H9 (cell line): ENCODE measurements at regions not wholly inside any gene's neighbourhood (a gene's known extent, or its start where the extent isn't known, plus 50 kb on each side); places are given as distances from the start of the nearest gene placed in this dataset.

ENCODE experiments used
- DNase-seq: peaks from one replicate; pipeline ENCODE4 v3.0.0-alpha.2; 2017
- H2AFZ ChIP-seq: one replicate; pipeline ENCODE4 v1.6.1; 2013; ENCODE audit warnings: mild to moderate bottlenecking, low read length, control low read depth, moderate library complexity
- H2AK5ac ChIP-seq: 2 replicates; pipeline ENCODE4 v1.6.1; 2013; ENCODE audit warnings: low read length, control low read depth, mixed read lengths; ENCODE audit not compliant: insufficient read length
- H2BK120ac ChIP-seq: one replicate; pipeline ENCODE4 v1.6.1; 2013; ENCODE audit warnings: low read depth, mild to moderate bottlenecking, low read length, control low read depth, inconsistent platforms; ENCODE audit not compliant: poor library complexity, severe bottlenecking
- H2BK12ac ChIP-seq: 2 replicates; pipeline ENCODE4 v1.6.1; 2013; ENCODE audit warnings: low read length, control low read depth, mixed read lengths, low read depth; ENCODE audit not compliant: insufficient read length
- H2BK15ac ChIP-seq: 2 replicates; pipeline ENCODE4 v1.6.1; 2013; ENCODE audit warnings: low read depth, low read length, control low read depth
- H2BK20ac ChIP-seq: one replicate; pipeline ENCODE4 v1.6.1; 2013; ENCODE audit warnings: low read depth, mild to moderate bottlenecking, low read length, control low read depth, inconsistent platforms; ENCODE audit not compliant: poor library complexity, severe bottlenecking
- H2BK5ac ChIP-seq: 2 replicates; pipeline ENCODE4 v1.6.1; 2013; ENCODE audit warnings: low read length, control low read depth, mixed read lengths; ENCODE audit not compliant: insufficient read length
- H3K14ac ChIP-seq: 2 replicates; pipeline ENCODE4 v1.6.1; 2013; ENCODE audit warnings: low read length, control low read depth; ENCODE audit not compliant: insufficient read depth
- H3K18ac ChIP-seq: 2 replicates; pipeline ENCODE4 v1.6.1; 2013; ENCODE audit warnings: low read depth, mild to moderate bottlenecking, mixed read lengths, low read length, control low read depth; ENCODE audit not compliant: insufficient read length
- H3K23ac ChIP-seq: 2 replicates; pipeline ENCODE4 v1.6.1; 2013; ENCODE audit warnings: low read length, control low read depth, mixed read lengths, low read depth; ENCODE audit not compliant: insufficient read length
- H3K23me2 ChIP-seq: 2 replicates; pipeline ENCODE4 v1.6.1; 2013; ENCODE audit warnings: low read depth, mild to moderate bottlenecking, mixed read lengths, low read length, control low read depth; ENCODE audit not compliant: insufficient read length, poor library complexity, severe bottlenecking
- H3K27ac ChIP-seq: 2 replicates; pipeline ENCODE4 v1.5.1; 2013; ENCODE audit warnings: low read length, control low read depth, mixed read lengths, low read depth; ENCODE audit not compliant: insufficient read length
- H3K27me3 ChIP-seq: 2 replicates; pipeline ENCODE4 v1.6.1; 2013; ENCODE audit warnings: low read length, control low read depth, inconsistent platforms; ENCODE audit not compliant: insufficient read depth
- H3K4ac ChIP-seq: 2 replicates; pipeline ENCODE4 v1.6.1; 2013; ENCODE audit warnings: low read depth, mild to moderate bottlenecking, control low read depth, inconsistent platforms, low read length, moderate library complexity
- H3K4me1 ChIP-seq: 2 replicates; pipeline ENCODE4 v1.6.1; 2013; ENCODE audit warnings: low read length, control low read depth, inconsistent platforms; ENCODE audit not compliant: insufficient read depth
- H3K4me2 ChIP-seq: 2 replicates; pipeline ENCODE4 v1.6.1; 2013; ENCODE audit warnings: low read length, control low read depth, mixed read lengths; ENCODE audit not compliant: insufficient read length, insufficient read depth
- H3K56ac ChIP-seq: 2 replicates; pipeline ENCODE4 v1.6.1; 2013; ENCODE audit warnings: low read depth, mild to moderate bottlenecking, mixed read lengths, low read length, control low read depth; ENCODE audit not compliant: insufficient read length
- H3K79me1 ChIP-seq: 2 replicates; pipeline ENCODE4 v1.6.1; 2013; ENCODE audit warnings: low read depth, mild to moderate bottlenecking, moderate library complexity, low read length, control low read depth, inconsistent platforms; ENCODE audit not compliant: insufficient read depth, poor library complexity, severe bottlenecking
- H3K79me2 ChIP-seq: 2 replicates; pipeline ENCODE4 v1.6.1; 2013; ENCODE audit warnings: low read length, control low read depth, inconsistent platforms; ENCODE audit not compliant: insufficient read depth
- H3K9ac ChIP-seq: 2 replicates; pipeline ENCODE4 v1.6.1; 2013; ENCODE audit warnings: low read length, control low read depth, mixed read lengths; ENCODE audit not compliant: insufficient read length; ENCODE audit errors: extremely low read depth
- H3K9me3 ChIP-seq: one replicate; pipeline ENCODE4 v1.6.1; 2013; ENCODE audit warnings: low read depth, low read length, inconsistent platforms; ENCODE audit not compliant: control insufficient read depth
- H3T11ph ChIP-seq: one replicate; pipeline ENCODE4 v1.6.1; 2013; ENCODE audit warnings: mild to moderate bottlenecking, low read length, control low read depth, inconsistent platforms
- H4K20me1 ChIP-seq: one replicate; pipeline ENCODE4 v1.6.1; 2013; ENCODE audit not compliant: control insufficient read depth, insufficient read length, insufficient read depth
- H4K5ac ChIP-seq: 2 replicates; pipeline ENCODE4 v1.6.1; 2013; ENCODE audit warnings: low read depth, mild to moderate bottlenecking, mixed read lengths, low read length, control low read depth; ENCODE audit not compliant: insufficient read length
- H4K8ac ChIP-seq: replicated peaks from 2 replicates; pipeline ENCODE4 v1.6.1; 2013; ENCODE audit warnings: low read length, control low read depth, mixed read lengths, low read depth; ENCODE audit not compliant: insufficient read length
- H4K91ac ChIP-seq: 2 replicates; pipeline ENCODE4 v1.6.1; 2013; ENCODE audit warnings: low read depth, mild to moderate bottlenecking, moderate library complexity, mixed read lengths, low read length, control low read depth; ENCODE audit not compliant: insufficient read length
- H3K27ac Mint-ChIP-seq, 3 experiments: 2 replicates in 2 of 3; 3 replicates in 1 of 3; pipeline ENCODE4 v1.8.0; 2020 to 2021; ENCODE audit warnings: mixed read lengths in 3 of 3, mild to moderate bottlenecking in 1 of 3, moderate library complexity in 1 of 3
- H3K27me3 Mint-ChIP-seq: 2 replicates; pipeline ENCODE4 v1.8.0; 2021; ENCODE audit warnings: low read depth, mild to moderate bottlenecking, moderate library complexity, mixed read lengths
- H3K36me3 Mint-ChIP-seq, 3 experiments: 2 replicates in 2 of 3; 3 replicates in 1 of 3; pipeline ENCODE4 v1.8.0; 2020 to 2021; ENCODE audit warnings: low read depth in 3 of 3, mixed read lengths in 3 of 3; ENCODE audit not compliant: insufficient read depth in 1 of 3
- H3K4me1 Mint-ChIP-seq, 2 experiments: 2 replicates each; pipeline ENCODE4 v1.8.0; 2020; ENCODE audit warnings: mixed read lengths in 2 of 2
- H3K4me3 Mint-ChIP-seq, 2 experiments: 2 replicates in 1 of 2; 3 replicates in 1 of 2; pipeline ENCODE4 v1.8.0; 2020 to 2021; ENCODE audit warnings: mild to moderate bottlenecking in 2 of 2, mixed read lengths in 2 of 2, moderate library complexity in 1 of 2
- H3K9me3 Mint-ChIP-seq, 2 experiments: 2 replicates in 1 of 2; 3 replicates in 1 of 2; pipeline ENCODE4 v1.8.0; 2020; ENCODE audit warnings: mild to moderate bottlenecking in 2 of 2, mixed read lengths in 2 of 2, moderate library complexity in 1 of 2
- WGBS: extraction: QIAGEN DNeasy Blood & Tissue Kit; methylation state at CpG from one replicate; pipeline ENCODE4 v1.1.7; 2013; ENCODE audit warnings: missing lambda C conversion rate, low lambda C conversion rate, mixed read lengths; ENCODE audit not compliant: insufficient read length; ENCODE audit errors: extremely low coverage; 5-methylcytosine and 5-hydroxymethylcytosine counted together
- TF ChIP-seq, protein P1 (sequence below): fragments of 200-600 bp; sonication (generic); conservative IDR thresholded peaks from 3 replicates; pipeline ENCODE4 v1.8.0; 2021; ENCODE audit warnings: antibody characterized with exemption, mild to moderate bottlenecking

GRCh38 chr18:38035193-38035592, 469.6 kb upstream of the CELF4 start:
- peaks cover 0 to 4% of the 10 kb centered on the region in 2 experiments; a peak in 1 of 4 replicates for H3K4me1 Mint-ChIP-seq
- H4K20me1 ChIP-seq = no peaks in the 10 kb centered on the region
- no peak overlapping the region for H2BK5ac ChIP-seq
- H2BK120ac ChIP-seq = no peak overlapping the region
- H3K79me2 ChIP-seq = no peaks in the 10 kb centered on the region
- no peak overlapping the region for H3K27ac Mint-ChIP-seq
- H2BK15ac ChIP-seq = no peak overlapping the region
- H3K4me2 ChIP-seq = no peak overlapping the region
- H4K8ac ChIP-seq = no peak overlapping the region
- H2BK20ac ChIP-seq = no peak overlapping the region
- H3K27ac ChIP-seq = no peak overlapping the region
- no peak overlapping the region for H3K9ac ChIP-seq
- no peak overlapping the region for H3K4ac ChIP-seq
- TF ChIP-seq, protein P1, sequence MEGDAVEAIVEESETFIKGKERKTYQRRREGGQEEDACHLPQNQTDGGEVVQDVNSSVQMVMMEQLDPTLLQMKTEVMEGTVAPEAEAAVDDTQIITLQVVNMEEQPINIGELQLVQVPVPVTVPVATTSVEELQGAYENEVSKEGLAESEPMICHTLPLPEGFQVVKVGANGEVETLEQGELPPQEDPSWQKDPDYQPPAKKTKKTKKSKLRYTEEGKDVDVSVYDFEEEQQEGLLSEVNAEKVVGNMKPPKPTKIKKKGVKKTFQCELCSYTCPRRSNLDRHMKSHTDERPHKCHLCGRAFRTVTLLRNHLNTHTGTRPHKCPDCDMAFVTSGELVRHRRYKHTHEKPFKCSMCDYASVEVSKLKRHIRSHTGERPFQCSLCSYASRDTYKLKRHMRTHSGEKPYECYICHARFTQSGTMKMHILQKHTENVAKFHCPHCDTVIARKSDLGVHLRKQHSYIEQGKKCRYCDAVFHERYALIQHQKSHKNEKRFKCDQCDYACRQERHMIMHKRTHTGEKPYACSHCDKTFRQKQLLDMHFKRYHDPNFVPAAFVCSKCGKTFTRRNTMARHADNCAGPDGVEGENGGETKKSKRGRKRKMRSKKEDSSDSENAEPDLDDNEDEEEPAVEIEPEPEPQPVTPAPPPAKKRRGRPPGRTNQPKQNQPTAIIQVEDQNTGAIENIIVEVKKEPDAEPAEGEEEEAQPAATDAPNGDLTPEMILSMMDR = no peak
- no peak overlapping the region for H2BK12ac ChIP-seq
- H3T11ph ChIP-seq = no peak overlapping the region
- H3K4me3 Mint-ChIP-seq = no peak overlapping the region
- no peak overlapping the region for H4K91ac ChIP-seq
- H3K23ac ChIP-seq = no peak overlapping the region
- no peaks in the 10 kb centered on the region for H3K4me1 ChIP-seq
- no peak overlapping the region for H3K56ac ChIP-seq
- no peaks in the 10 kb centered on the region for H3K79me1 ChIP-seq
- no peaks in the 10 kb centered on the region for H3K27me3 Mint-ChIP-seq
- H3K27me3 ChIP-seq = no peaks in the 10 kb centered on the region; the same call in 1 of the 2 replicates
- no CpG with 5 or more reads among the region's 3 CpGs for WGBS
- H3K36me3 Mint-ChIP-seq = no peaks in the 10 kb centered on the region
- no peak overlapping the region for H3K18ac ChIP-seq
- no peak for DNase-seq
- no peaks in the 10 kb centered on the region for H3K9me3 Mint-ChIP-seq
- no peak overlapping the region for H3K14ac ChIP-seq
- no peaks in the 10 kb centered on the region for H3K23me2 ChIP-seq
- no peak overlapping the region for H2AK5ac ChIP-seq
- no peak overlapping the region for H2AFZ ChIP-seq
- no peak overlapping the region for H4K5ac ChIP-seq
- H3K9me3 ChIP-seq = no peaks in the 10 kb centered on the region
